ENCODE measurements at regions not wholly inside any gene's neighbourhood (a gene's known extent, or its start where the extent isn't known, plus 50 kb on each side); places are given as distances from the start of the nearest gene placed in this dataset.

GRCh38 chr13:38564256-38565150 is 122.4 kb upstream of the FREM2 start:
- no peak overlapping the region for H3K4me3 ChIP-seq (replicated peaks; ENCODE audit: low read depth, low read length)
- TF ChIP-seq CTCF (IDR thresholded peaks at IDR 0.05; ENCODE audit: low read depth, low read length, missing control alignments): no peak
- DNase-seq (ENCODE audit: extremely low read depth, low read depth): no peak

- no peak for TF ChIP-seq CTCF (IDR thresholded peaks at IDR 0.05; ENCODE audit: low read depth, low read length, missing control alignments)
- DNase-seq (ENCODE audit: extremely low read depth, low read depth): no peak
- no peak overlapping the region for H3K4me3 ChIP-seq (replicated peaks; ENCODE audit: low read depth, low read length)
These were observed 120.9 kb upstream of the FREM2 start for GRCh38 chr13:38566023-38566422.

GRCh38 chr13:38566519-38566918 is 120.4 kb upstream of the FREM2 start:
- TF ChIP-seq CTCF (IDR thresholded peaks at IDR 0.05; ENCODE audit: low read depth, low read length, missing control alignments): no peak
- peak; percentile 9 for DNase-seq (ENCODE audit: extremely low read depth, low read depth)
- H3K4me3 ChIP-seq (replicated peaks; ENCODE audit: low read depth, low read length): no peak overlapping the region

GRCh38 chr13:38570706-38571105 is 116.2 kb upstream of the FREM2 start:
- DNase-seq (ENCODE audit: extremely low read depth, low read depth): no peak
- no peak overlapping the region for H3K4me3 ChIP-seq (replicated peaks; ENCODE audit: low read depth, low read length)
- no peak for TF ChIP-seq CTCF (IDR thresholded peaks at IDR 0.05; ENCODE audit: low read depth, low read length, missing control alignments)

GRCh38 chr13:38575427-38575826 is 111.5 kb upstream of the FREM2 start:
- no peak for DNase-seq (ENCODE audit: extremely low read depth, low read depth)
- TF ChIP-seq CTCF (IDR thresholded peaks at IDR 0.05; ENCODE audit: low read depth, low read length, missing control alignments): no peak
- H3K4me3 ChIP-seq (replicated peaks; ENCODE audit: low read depth, low read length): no peak overlapping the region

GRCh38 chr13:38577048-38577447 is 109.8 kb upstream of the FREM2 start:
- DNase-seq (ENCODE audit: extremely low read depth, low read depth): no peak
- no peak for TF ChIP-seq CTCF (IDR thresholded peaks at IDR 0.05; ENCODE audit: low read depth, low read length, missing control alignments)
- H3K4me3 ChIP-seq (replicated peaks; ENCODE audit: low read depth, low read length): no peak overlapping the region

Data from HFF-Myc (cell line).